Upper lobe of left lung (tissue), 6 donors: ENCODE measurements at regions not wholly inside any gene's neighbourhood (a gene's known extent, or its start where the extent isn't known, plus 50 kb on each side); places are given as distances from the start of the nearest gene placed in this dataset.

Experiments used
- ATAC-seq, 2 donors: fragments of 200-7000 bp; cut with Tn5 transposase; one replicate each; pipeline ENCODE4 v1.9.1; 2022; ENCODE audit warnings: mild to moderate bottlenecking in 2 of 2, moderate library complexity in 2 of 2; ENCODE audit not compliant: low FRiP score in 2 of 2
- DNase-seq, 2 donors: peaks; one replicate each; pipeline ENCODE4 v3.0.0-alpha.2; 2019 to 2020
- H3K27ac ChIP-seq, 4 donors: fragments of 200-600 bp; sonication (generic); one replicate each; pipeline ENCODE4 v1.5.1; 2016 to 2019
- H3K27me3 ChIP-seq, 4 donors: fragments of 200-600 bp; sonication (generic); one replicate each; pipeline ENCODE4 v1.5.1; 2017 to 2019
- H3K36me3 ChIP-seq, 4 donors: fragments of 200-600 bp; sonication (generic); one replicate each; pipeline ENCODE4 v1.5.1; 2016 to 2019
- H3K4me1 ChIP-seq, 4 donors: fragments of 200-600 bp; sonication (generic); one replicate each; pipeline ENCODE4 v1.5.1; 2018 to 2019
- H3K4me3 ChIP-seq, 4 donors: fragments of 200-600 bp; sonication (generic); one replicate each; pipeline ENCODE4 v1.5.1; 2017 to 2019; ENCODE audit warnings: mild to moderate bottlenecking in 2 of 4, moderate library complexity in 1 of 4
- H3K9me3 ChIP-seq, 4 donors: fragments of 200-600 bp; sonication (generic); one replicate each; pipeline ENCODE4 v1.5.1; 2018 to 2019
- CTCF ChIP-seq, 6 experiments: fragments of 450-650 bp in 4 of 6; fragments of 200-600 bp in 2 of 6; sonication (generic) in 2 of 6; IDR thresholded peaks; one replicate each; pipeline ENCODE4 v1.5.1; 2016 to 2019; ENCODE audit warnings: antibody characterized with exemption in 6 of 6
- EP300 ChIP-seq, 4 donors: sonication (generic); formaldehyde crosslinking; IDR thresholded peaks; one replicate each; pipeline ENCODE4 v1.5.1; 2017; ENCODE audit warnings: antibody characterized with exemption in 4 of 4, control low read depth in 2 of 4
- POLR2A ChIP-seq, 4 donors: fragments of 450-650 bp; IDR thresholded peaks; one replicate each; pipeline ENCODE4 v1.5.1; 2016 to 2017; ENCODE audit warnings: antibody characterized with exemption in 4 of 4, mild to moderate bottlenecking in 2 of 4
- POLR2AphosphoS5 ChIP-seq, 2 donors: sonication (generic); formaldehyde crosslinking; IDR thresholded peaks; one replicate each; pipeline ENCODE4 v1.5.1; 2017; ENCODE audit warnings: antibody characterized with exemption in 2 of 2
- WGBS, 2 donors: methylation state at CpG; one replicate each; pipeline ENCODE4 v1.1.5; 2017 to 2018; 5-methylcytosine and 5-hydroxymethylcytosine counted together
- donor health status: DM: no; HTN: no; CAD: no; lungs with moderate emphysema.
- donor health status: DM: no; HTN: yes; CAD: no; lungs with severe emphysema.

DNA sequence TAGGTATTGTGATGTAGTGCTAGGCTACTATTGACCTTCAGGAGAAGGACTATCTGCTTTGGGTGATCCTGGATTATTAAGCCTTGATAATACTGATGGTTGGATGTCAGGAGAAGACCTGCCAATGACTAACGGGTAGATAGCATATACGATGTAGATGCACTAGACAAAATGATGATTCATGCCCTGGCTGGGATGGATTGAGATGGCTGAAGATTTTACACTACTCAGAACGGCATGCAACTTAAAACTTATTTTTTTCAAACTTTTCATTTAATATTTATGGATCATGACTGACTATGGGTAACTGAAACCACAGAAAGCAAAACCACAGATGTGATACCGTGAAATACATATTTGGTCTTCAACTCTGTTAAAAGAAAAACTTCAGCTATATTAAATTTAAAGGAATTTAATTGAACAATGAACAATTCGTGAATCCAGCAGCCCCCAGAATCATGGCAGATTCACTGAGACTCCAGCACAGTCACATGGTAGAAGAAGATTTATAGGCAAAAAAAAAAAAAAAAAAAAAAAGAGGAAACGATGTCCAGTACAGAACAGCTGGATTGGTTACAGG is 124.6 kb upstream of the CDK13 start:
- ATAC-seq, result no peak
- Histone ChIP-seq H3K4me1 (no peaks in the 10 kb centered on the region), H3K27me3 (peaks cover 0 to 2% (median 0%) of the 10 kb centered on the region in 4 donors), H3K4me3 (no peak overlapping the region), H3K9me3 (no peaks in the 10 kb centered on the region), H3K27ac (no peak overlapping the region), H3K36me3 (no peaks in the 10 kb centered on the region)
- no peak for DNase-seq
- WGBS, 2 donors, result 46 to 50% methylated on average over 6 of the region's 6 CpGs
- TF ChIP-seq CTCF (IDR thresholded peaks at IDR 0.05) (no peak), POLR2A (IDR thresholded peaks at IDR 0.05) (no peak), POLR2AphosphoS5 (IDR thresholded peaks at IDR 0.05) (no peak), EP300 (IDR thresholded peaks at IDR 0.05) (no peak)

- Histone ChIP-seq H3K4me1 (no peaks in the 10 kb centered on the region), H3K9me3 (no peaks in the 10 kb centered on the region), H3K4me3 (no peak overlapping the region), H3K36me3 (no peaks in the 10 kb centered on the region), H3K27me3 (peaks cover 0 to 3% (median 1%) of the 10 kb centered on the region in 4 donors), H3K27ac (no peak overlapping the region)
- 45 to 67% methylated on average over 2 of the region's 2 CpGs for WGBS, 2 donors
- no peak for DNase-seq
- TF ChIP-seq CTCF (IDR thresholded peaks at IDR 0.05), result no peak
- no peak for TF ChIP-seq POLR2AphosphoS5 (IDR thresholded peaks at IDR 0.05)
- no peak for TF ChIP-seq POLR2A (IDR thresholded peaks at IDR 0.05)
- TF ChIP-seq EP300 (IDR thresholded peaks at IDR 0.05), result no peak
- ATAC-seq, result no peak
These were observed 123.9 kb upstream of the CDK13 start for GRCh38 chr7:39826166-39826565.

DNA sequence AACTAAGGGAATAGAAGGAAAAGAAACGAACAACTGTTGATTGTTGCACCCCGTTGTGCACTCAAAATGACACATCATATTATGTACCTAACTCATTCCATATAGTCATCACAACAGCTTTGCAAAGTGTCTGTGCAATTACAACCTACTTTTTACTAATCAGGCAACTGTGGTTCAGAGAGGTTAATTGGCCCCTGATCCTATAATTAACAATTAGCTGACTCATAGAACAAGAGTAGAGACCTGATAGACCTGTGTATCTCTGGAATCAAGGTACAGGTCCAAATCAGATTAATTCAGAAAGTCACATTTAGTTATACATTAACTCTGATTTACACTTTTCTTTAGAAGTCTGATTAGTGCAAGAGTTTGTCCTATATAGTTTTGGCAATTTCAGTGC is 122.5 kb upstream of the CDK13 start:
- DNase-seq, result no peak
- H3K4me3 ChIP-seq, result no peak overlapping the region
- H3K9me3 ChIP-seq, result no peaks in the 10 kb centered on the region
- TF ChIP-seq EP300 (IDR thresholded peaks at IDR 0.05), result no peak
- TF ChIP-seq POLR2A (IDR thresholded peaks at IDR 0.05), result no peak
- no peaks in the 10 kb centered on the region for H3K36me3 ChIP-seq
- WGBS, 2 donors, result 77 to 81% methylated on average over 2 of the region's 2 CpGs
- peaks cover 0 to 16% (median 4%) of the 10 kb centered on the region in 4 donors for H3K27me3 ChIP-seq
- ATAC-seq, result no peak
- no peak overlapping the region for H3K27ac ChIP-seq
- peaks cover 0 to under 1% (median 0%) of the 10 kb centered on the region in 4 donors for H3K4me1 ChIP-seq

DNA sequence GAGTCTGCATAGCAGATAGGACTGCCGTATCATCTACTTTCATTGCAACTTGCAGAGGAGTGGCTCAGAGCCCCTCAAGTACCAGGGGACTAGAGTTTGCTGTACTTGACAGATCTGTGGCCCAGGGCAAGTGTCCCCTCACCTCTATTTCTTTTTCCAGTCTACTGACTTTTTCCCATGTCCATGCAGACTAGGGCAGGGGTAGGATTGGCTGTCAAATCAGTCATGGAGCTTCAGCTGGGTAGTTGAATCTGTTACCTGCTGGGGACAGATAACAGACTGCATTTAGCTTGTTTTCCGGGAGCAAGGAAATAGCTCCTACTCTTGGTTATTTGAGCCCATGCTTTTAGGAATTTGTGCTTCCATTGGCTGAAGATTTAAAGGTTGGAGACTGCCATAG is 121.0 kb upstream of the CDK13 start:
- H3K4me1 ChIP-seq, result peaks cover 4 to 9% (median 6%) of the 10 kb centered on the region in 4 donors
- H3K27ac ChIP-seq, result no peak overlapping the region
- WGBS, 2 donors, result 71 to 83% methylated on average over 2 of the region's 2 CpGs
- DNase-seq (no peak), ATAC-seq (no peak)
- H3K4me3 ChIP-seq, result no peak overlapping the region
- H3K27me3 ChIP-seq, result peaks cover 0 to 23% (median 8%) of the 10 kb centered on the region in 4 donors
- no peaks in the 10 kb centered on the region for H3K36me3 ChIP-seq
- no peaks in the 10 kb centered on the region for H3K9me3 ChIP-seq
- TF ChIP-seq CTCF (IDR thresholded peaks at IDR 0.05) (no peak), POLR2A (IDR thresholded peaks at IDR 0.05) (no peak), POLR2AphosphoS5 (IDR thresholded peaks at IDR 0.05) (no peak), EP300 (IDR thresholded peaks at IDR 0.05) (no peak)

DNA sequence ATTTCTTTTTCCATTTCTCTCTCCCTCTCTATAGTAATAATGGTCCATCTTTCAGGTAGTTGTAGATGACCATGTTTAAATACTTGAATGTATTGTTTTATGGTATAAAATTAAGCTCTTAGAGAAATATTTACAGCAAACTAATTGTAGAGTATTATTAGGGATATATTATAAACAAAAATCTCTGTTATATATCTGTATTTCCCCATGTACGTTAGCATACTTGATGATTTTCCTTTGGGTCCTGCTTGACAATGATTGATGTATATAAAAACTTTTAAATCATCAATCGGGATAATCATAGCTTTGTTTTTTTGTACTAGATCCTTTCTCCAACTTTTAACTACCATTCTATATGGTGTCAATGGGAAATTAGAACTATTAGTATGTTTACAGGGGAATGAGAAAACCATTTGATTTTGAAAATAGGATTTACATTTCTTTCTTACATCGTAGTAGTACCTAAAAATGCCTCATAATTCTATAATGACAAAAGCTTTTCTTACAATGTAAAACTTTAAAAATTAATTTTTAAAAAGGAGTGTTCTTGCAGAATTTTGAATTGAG is 117.5 kb upstream of the CDK13 start:
- Histone ChIP-seq H3K9me3 (no peaks in the 10 kb centered on the region), H3K4me1 (peaks cover 4 to 9% (median 6%) of the 10 kb centered on the region in 4 donors), H3K36me3 (no peaks in the 10 kb centered on the region), H3K4me3 (peak overlapping the region in 3 of 4 donors; percentile 43 to 53 (median 53)), H3K27ac (no peak overlapping the region), H3K27me3 (peaks cover 0 to 21% (median 8%) of the 10 kb centered on the region in 4 donors)
- ATAC-seq, result no peak
- TF ChIP-seq CTCF (IDR thresholded peaks at IDR 0.05), result no peak
- TF ChIP-seq EP300 (IDR thresholded peaks at IDR 0.05), result no peak
- TF ChIP-seq POLR2A (IDR thresholded peaks at IDR 0.05), result no peak
- TF ChIP-seq POLR2AphosphoS5 (IDR thresholded peaks at IDR 0.05), result no peak
- DNase-seq, result no peak
- whole genome bisulfite sequencing, 2 donors, result 57 to 63% methylated on average over 3 of the region's 3 CpGs
